ENCODE measurements at regions not wholly inside any gene's neighbourhood (a gene's known extent, or its start where the extent isn't known, plus 50 kb on each side); places are given as distances from the start of the nearest gene placed in this dataset.

GRCh38 chr3:118001380-118001779 is 1033.3 kb downstream of the IGSF11 start:
- no peaks in the 10 kb centered on the region; the same call in 2 of the 3 replicates for H3K36me3 Mint-ChIP-seq (ENCODE audit: low read depth)
- H3K4me3 ChIP-seq, result no peak overlapping the region

GRCh38 chr3:118011910-118012309 is 1022.7 kb downstream of the IGSF11 start:
- Histone ChIP-seq H3F3A (replicated peaks; ENCODE audit: low read depth) (no peaks in the 10 kb centered on the region), H3K27ac (ENCODE audit: low read depth) (no peak overlapping the region)
- peaks cover 4% of the 10 kb centered on the region; the same call in 2 of the 3 replicates for H3K9me3 Mint-ChIP-seq
- TF ChIP-seq ETS1 (IDR thresholded peaks at IDR 0.05) (no peak), CREB1 (CRISPR knock-in tag; IDR thresholded peaks at IDR 0.05; ENCODE audit: low read depth) (no peak), ZNF331 (CRISPR knock-in tag; IDR thresholded peaks at IDR 0.05; ENCODE audit: low read depth) (no peak), EZH2phosphoT487 (IDR thresholded peaks at IDR 0.05; ENCODE audit: unreplicated experiment) (no peak), CTCF (conservative IDR thresholded peaks at IDR 0.05; ENCODE audit: low read depth in 2 of 2) (no peak), EZH2 (IDR thresholded peaks at IDR 0.05; ENCODE audit: low read depth, unreplicated experiment) (no peak), ZNF114 (CRISPR knock-in tag; IDR thresholded peaks at IDR 0.05) (no peak), NANOG (IDR thresholded peaks at IDR 0.05; ENCODE audit: borderline replicate concordance) (no peak), JUNB (IDR thresholded peaks at IDR 0.05; ENCODE audit: unreplicated experiment) (no peak), ZNF462 (CRISPR knock-in tag; IDR thresholded peaks at IDR 0.05) (no peak), STAT1 (IDR thresholded peaks at IDR 0.05; ENCODE audit: unreplicated experiment) (no peak), POLR2AphosphoS5 (IDR thresholded peaks at IDR 0.05; ENCODE audit: low read depth) (no peak)

More at GRCh38 chr3:118001380-118001779, 1033.3 kb downstream of the IGSF11 start:
- H4K20me1 ChIP-seq (replicated peaks; ENCODE audit: insufficient read depth), result no peaks in the 10 kb centered on the region
- no peak overlapping the region for H2AFZ ChIP-seq
- DNase-seq (ENCODE audit: low spot score) (no peak), ATAC-seq (no peak)
- H3K27me3 ChIP-seq (ENCODE audit: insufficient read depth), result no peaks in the 10 kb centered on the region
- no peak overlapping the region for H3K27ac ChIP-seq (ENCODE audit: low read depth)
- peaks cover 11% of the 10 kb centered on the region for H3K4me1 Mint-ChIP-seq
- H3K4me2 ChIP-seq, result no peak overlapping the region
- H3F3A ChIP-seq (replicated peaks; ENCODE audit: low read depth), result no peaks in the 10 kb centered on the region
- H3K9me3 Mint-ChIP-seq, result peaks cover 3% of the 10 kb centered on the region; the same call in 2 of the 3 replicates
- H3K4me1 ChIP-seq (ENCODE audit: insufficient read depth), result peaks cover 7% of the 10 kb centered on the region; the same call in 1 of the 2 replicates
- no peaks in the 10 kb centered on the region for H3K36me3 ChIP-seq (ENCODE audit: insufficient read depth)
- TF ChIP-seq JUNB (IDR thresholded peaks at IDR 0.05; ENCODE audit: unreplicated experiment), result no peak
- no peak for TF ChIP-seq EZH2 (IDR thresholded peaks at IDR 0.05; ENCODE audit: low read depth, unreplicated experiment)
- no peak for TF ChIP-seq CREB1 (CRISPR knock-in tag; IDR thresholded peaks at IDR 0.05; ENCODE audit: low read depth)
- TF ChIP-seq EZH2phosphoT487 (IDR thresholded peaks at IDR 0.05; ENCODE audit: unreplicated experiment), result no peak
- no peak overlapping the region for H3K27ac Mint-ChIP-seq
- H3K27me3 Mint-ChIP-seq (ENCODE audit: insufficient read depth, low read depth, poor library complexity), result peaks cover 2% of the 10 kb centered on the region
- no peaks in the 10 kb centered on the region for H3K9me2 ChIP-seq (ENCODE audit: insufficient read depth)
- no peaks in the 10 kb centered on the region for H3K79me2 ChIP-seq (replicated peaks; ENCODE audit: insufficient read depth)
- H3K4me3 Mint-ChIP-seq, result no peak overlapping the region

More at GRCh38 chr3:118011910-118012309, 1022.7 kb downstream of the IGSF11 start:
- Mint-ChIP-seq H3K36me3 (ENCODE audit: low read depth) (peaks cover 4% of the 10 kb centered on the region; the same call in 2 of the 3 replicates), H3K4me1 (no peaks in the 10 kb centered on the region), H3K27me3 (ENCODE audit: insufficient read depth, low read depth, poor library complexity) (no peaks in the 10 kb centered on the region), H3K4me3 (no peak overlapping the region), H3K27ac (no peak overlapping the region)
- no peak for DNase-seq (ENCODE audit: low spot score)
- no peaks in the 10 kb centered on the region for H3K4me1 ChIP-seq (ENCODE audit: insufficient read depth)
- H3K4me2 ChIP-seq, result no peak overlapping the region
- H4K20me1 ChIP-seq (replicated peaks; ENCODE audit: insufficient read depth), result no peaks in the 10 kb centered on the region
- no peaks in the 10 kb centered on the region for H3K27me3 ChIP-seq (ENCODE audit: insufficient read depth)
- H3K9me2 ChIP-seq (ENCODE audit: insufficient read depth), result no peaks in the 10 kb centered on the region
- H3K36me3 ChIP-seq (ENCODE audit: insufficient read depth), result no peaks in the 10 kb centered on the region
- no peak overlapping the region for H2AFZ ChIP-seq
- ATAC-seq, result no peak
- no peaks in the 10 kb centered on the region for H3K79me2 ChIP-seq (replicated peaks; ENCODE audit: insufficient read depth)
- no peak overlapping the region for H3K4me3 ChIP-seq

All from GM23338 (cell line).